ENCODE measurements at regions not wholly inside any gene's neighbourhood (a gene's known extent, or its start where the extent isn't known, plus 50 kb on each side); places are given as distances from the start of the nearest gene placed in this dataset.

DNA sequence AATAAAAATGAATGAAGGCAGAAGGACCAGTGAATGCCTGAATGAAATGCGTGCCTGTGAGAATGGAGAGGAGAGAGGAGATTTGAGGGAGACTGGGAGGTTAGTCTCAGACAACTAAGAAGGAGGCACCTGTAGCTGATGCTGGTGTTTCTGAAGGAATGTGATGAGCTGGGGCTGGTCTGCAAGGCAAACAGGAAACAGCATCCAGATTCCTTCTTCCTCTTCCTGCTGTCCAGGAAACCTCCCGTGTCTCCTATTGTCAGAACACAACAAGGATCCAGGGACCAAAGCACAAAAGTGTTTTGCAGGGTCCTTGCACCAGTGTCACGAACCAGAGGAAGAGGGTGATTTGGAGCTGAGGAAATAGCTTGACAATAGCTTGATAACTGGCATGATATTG is 50.4 kb upstream of the TAB2 start:
- TF ChIP-seq, protein P1, sequence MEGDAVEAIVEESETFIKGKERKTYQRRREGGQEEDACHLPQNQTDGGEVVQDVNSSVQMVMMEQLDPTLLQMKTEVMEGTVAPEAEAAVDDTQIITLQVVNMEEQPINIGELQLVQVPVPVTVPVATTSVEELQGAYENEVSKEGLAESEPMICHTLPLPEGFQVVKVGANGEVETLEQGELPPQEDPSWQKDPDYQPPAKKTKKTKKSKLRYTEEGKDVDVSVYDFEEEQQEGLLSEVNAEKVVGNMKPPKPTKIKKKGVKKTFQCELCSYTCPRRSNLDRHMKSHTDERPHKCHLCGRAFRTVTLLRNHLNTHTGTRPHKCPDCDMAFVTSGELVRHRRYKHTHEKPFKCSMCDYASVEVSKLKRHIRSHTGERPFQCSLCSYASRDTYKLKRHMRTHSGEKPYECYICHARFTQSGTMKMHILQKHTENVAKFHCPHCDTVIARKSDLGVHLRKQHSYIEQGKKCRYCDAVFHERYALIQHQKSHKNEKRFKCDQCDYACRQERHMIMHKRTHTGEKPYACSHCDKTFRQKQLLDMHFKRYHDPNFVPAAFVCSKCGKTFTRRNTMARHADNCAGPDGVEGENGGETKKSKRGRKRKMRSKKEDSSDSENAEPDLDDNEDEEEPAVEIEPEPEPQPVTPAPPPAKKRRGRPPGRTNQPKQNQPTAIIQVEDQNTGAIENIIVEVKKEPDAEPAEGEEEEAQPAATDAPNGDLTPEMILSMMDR (IDR thresholded peaks at IDR 0.05): no peak
- no peak for TF ChIP-seq POLR2A (IDR thresholded peaks at IDR 0.05)
- TF ChIP-seq POLR2AphosphoS5 (IDR thresholded peaks at IDR 0.05): no peak
